K562 (cell line): ENCODE measurements at regions not wholly inside any gene's neighbourhood (a gene's known extent, or its start where the extent isn't known, plus 50 kb on each side); places are given as distances from the start of the nearest gene placed in this dataset.

Experiments
- ATAC-seq: fragments of 200-7000 bp; cut with Tn5 transposase; 3 replicates; pipeline ENCODE4 v1.9.1; 2020; ENCODE audit warnings: moderate library complexity
- BruUV-seq: library from RNA; stranded (reverse); fragments of 400-500 nt; replicated peaks from 2 replicates; lab custom pipeline; 2021; lab: Mats Ljungman, UMichigan
- CTCF ChIA-PET: fragments of 300-600 bp; formaldehyde crosslinking; extraction: SDS; loops from one replicate; lab custom pipeline; 2021; ENCODE audit warnings: low intra/inter-chr PET ratio; lab: Yijun Ruan, JAX
- POLR2A ChIA-PET: fragments of 300-600, 350-650 bp; sonication (Branson Sonifier 250); formaldehyde crosslinking; extraction: SDS; loops from one replicate; lab custom pipeline; 2021; ENCODE audit warnings: antibody characterized with exemption, inconsistent platforms; lab: Yijun Ruan, JAX
- DNase-seq, 4 experiments: peaks; one replicate each; pipeline versions ENCODE4 v3.0.0 to v3.0.0-alpha.2; 2011 to 2018; ENCODE audit warnings: low spot score in 3 of 4, mixed read lengths in 3 of 4; ENCODE audit errors: extremely low read depth in 1 of 4
- FAIRE-seq: peaks from 2 replicates; lab custom pipeline; 2011; peaks lifted over from hg19 to GRCh38; lab: Jason Lieb, UNC
- H2AFZ ChIP-seq: 2 replicates; pipeline ENCODE4 v1.6.0; 2011; ENCODE audit warnings: low read depth, low read length, control low read depth, inconsistent platforms
- H3K27ac ChIP-seq: fragments of 200-600 bp; 3 replicates; pipeline ENCODE4 v1.8.0; 2011; ENCODE audit warnings: low read depth, mild to moderate bottlenecking, control low read depth, inconsistent platforms, low read length, moderate library complexity, mixed read lengths; ENCODE audit errors: extremely low read depth
- H3K27me3 ChIP-seq, 2 experiments: fragments of 300-600 bp in 1 of 2; 2 replicates in 1 of 2; 3 replicates in 1 of 2; pipeline versions ENCODE4 v1.6.0 to v1.8.0; 2011; ENCODE audit warnings: inconsistent platforms in 2 of 2, low read length in 2 of 2, mild to moderate bottlenecking in 1 of 2, mixed read lengths in 1 of 2, moderate library complexity in 1 of 2; ENCODE audit not compliant: control insufficient read depth in 2 of 2, insufficient read depth in 2 of 2
- H3K36me3 ChIP-seq: fragments of 300-600 bp; 3 replicates; pipeline ENCODE4 v1.8.0; 2011; ENCODE audit warnings: mild to moderate bottlenecking, low read length, inconsistent platforms; ENCODE audit not compliant: control insufficient read depth, insufficient read depth
- H3K4me1 ChIP-seq, 2 experiments: fragments of 200-600 bp in 1 of 2; replicated peaks in 1 of 2; 2 replicates in 1 of 2; 3 replicates in 1 of 2; pipeline versions ENCODE4 v1.5.1 to v1.8.0; 2011; ENCODE audit warnings: inconsistent platforms in 2 of 2, low read length in 2 of 2, mild to moderate bottlenecking in 1 of 2, mixed read lengths in 1 of 2, moderate library complexity in 1 of 2; ENCODE audit not compliant: control insufficient read depth in 2 of 2, insufficient read depth in 2 of 2
- H3K4me2 ChIP-seq: 2 replicates; pipeline ENCODE4 v1.6.1; 2011; ENCODE audit warnings: low read length, control low read depth, inconsistent platforms, mixed read lengths; ENCODE audit not compliant: insufficient read depth
- H3K4me3 ChIP-seq: fragments of 200-600 bp; sonication (generic), shearing (Covaris generic); 2 replicates; pipeline ENCODE4 v1.5.1; 2016; ENCODE audit warnings: control low read depth, inconsistent platforms
- H3K79me2 ChIP-seq: fragments of 200-600 bp; 3 replicates; pipeline ENCODE4 v1.8.0; 2011; ENCODE audit warnings: low read length, inconsistent platforms; ENCODE audit not compliant: control insufficient read depth, insufficient read depth
- H3K9ac ChIP-seq, 2 experiments: 2 replicates each; pipeline versions ENCODE4 v1.6.0 to v1.6.1; 2011; ENCODE audit warnings: low read depth in 2 of 2, low read length in 2 of 2, control low read depth in 1 of 2, inconsistent platforms in 1 of 2, mild to moderate bottlenecking in 1 of 2, mixed read lengths in 1 of 2; ENCODE audit not compliant: insufficient read depth in 1 of 2
- H3K9me1 ChIP-seq: one replicate; pipeline ENCODE4 v1.6.0; 2011; ENCODE audit warnings: inconsistent platforms, mild to moderate bottlenecking, low read length, moderate library complexity; ENCODE audit not compliant: control insufficient read depth, insufficient read depth
- H3K9me3 ChIP-seq: replicated peaks from 2 replicates; pipeline ENCODE4 v1.5.1; 2011; ENCODE audit warnings: low read depth, low read length, inconsistent platforms; ENCODE audit not compliant: control insufficient read depth, insufficient read depth
- H4K20me1 ChIP-seq: replicated peaks from 2 replicates; pipeline ENCODE4 v1.6.1; 2011; ENCODE audit warnings: low read length, inconsistent platforms, mixed read lengths; ENCODE audit not compliant: control insufficient read depth, insufficient read depth
- ATF2 ChIP-seq: sonication (generic); formaldehyde crosslinking; IDR thresholded peaks from 2 replicates; pipeline ENCODE4 v1.8.1; 2022; ENCODE audit warnings: missing genetic modification reagents
- CBFA2T3 ChIP-seq: fragments of 450-650 bp; IDR thresholded peaks from 2 replicates; pipeline ENCODE4 v1.6.1; 2017
- CBFB ChIP-seq: sonication (generic); formaldehyde crosslinking; IDR thresholded peaks from 2 replicates; pipeline ENCODE4 v1.4.0; 2020; ENCODE audit warnings: mild to moderate bottlenecking, missing genetic modification reagents
- CBX5 ChIP-seq: IDR thresholded peaks from 2 replicates; pipeline ENCODE4 v1.6.1; 2014; ENCODE audit warnings: low read depth, borderline replicate concordance
- ETS2 ChIP-seq: IDR thresholded peaks from 2 replicates; pipeline ENCODE4 v1.6.1; 2016; ENCODE audit warnings: borderline replicate concordance, missing genetic modification characterization, mild to moderate bottlenecking, moderate library complexity, missing compliant biosample characterization; ENCODE audit not compliant: poor library complexity, severe bottlenecking
- HNRNPL ChIP-seq: fragments of 200-400 bp; formaldehyde crosslinking; IDR thresholded peaks from 2 replicates; pipeline ENCODE4 v1.6.1; 2017; ENCODE audit warnings: low read depth, mild to moderate bottlenecking, low read length
- KDM1A ChIP-seq, 2 experiments: fragments of 450-650 bp; IDR thresholded peaks; 2 replicates each; pipeline ENCODE4 v1.6.1; 2016; ENCODE audit warnings: mild to moderate bottlenecking in 2 of 2
- NFE2 ChIP-seq: IDR thresholded peaks from 2 replicates; pipeline ENCODE4 v1.6.1; 2014; ENCODE audit warnings: antibody characterized with exemption, low read depth
- PPARD ChIP-seq: fragments of 250-450 bp; sonication (Bioruptor Pico); IDR thresholded peaks from 2 replicates; pipeline ENCODE4 v1.8.0; 2022; ENCODE audit warnings: inconsistent platforms, mild to moderate bottlenecking, moderate library complexity
- SMC3 ChIP-seq: conservative IDR thresholded peaks from 2 replicates; pipeline ENCODE4 v1.6.1; 2011; ENCODE audit warnings: low read depth, low read length, improper control_type of control experiment; ENCODE audit not compliant: insufficient read depth
- TAF7 ChIP-seq: fragments of 450-650 bp; IDR thresholded peaks from 2 replicates; pipeline ENCODE4 v1.6.1; 2016; ENCODE audit warnings: missing genetic modification characterization, missing compliant biosample characterization
- ZBTB43 ChIP-seq: sonication (generic); formaldehyde crosslinking; IDR thresholded peaks from 2 replicates; pipeline ENCODE4 v1.8.0; 2023; ENCODE audit warnings: mild to moderate bottlenecking, missing genetic modification reagents
- ZNF280B ChIP-seq: fragments of 250-450 bp; sonication (Bioruptor Pico); IDR thresholded peaks from 2 replicates; pipeline ENCODE4 v1.5.1; 2021; ENCODE audit warnings: mild to moderate bottlenecking
- ZNF589 ChIP-seq: fragments of 200-800 bp; sonication (Bioruptor generic); IDR thresholded peaks from 2 replicates; pipeline ENCODE4 v1.6.1; 2016; ENCODE audit warnings: low read depth, missing genetic modification characterization, missing compliant biosample characterization
- WGBS: fragments of 100-300 bp; shearing (Covaris generic); methylation state at CpG from one replicate; pipeline ENCODE4 v1.1.6; 2016; ENCODE audit warnings: low coverage, mixed read lengths; ENCODE audit not compliant: insufficient coverage; ENCODE audit errors: missing lambda C conversion rate; 5-methylcytosine and 5-hydroxymethylcytosine counted together
- in situ Hi-C: fragments of 300-500 bp; cut with MboI; formaldehyde crosslinking; loops from 4 replicates; pipeline ENCODE4 v1.15.0; 2018; ENCODE audit warnings: inconsistent platforms, mixed read lengths
- intact Hi-C: fragments of 100-400 bp; cut with micrococcal nuclease; formaldehyde crosslinking; loops from 2 replicates; pipeline ENCODE4 v1.14.2; 2022

- TF ChIP-seq PPARD (CRISPR knock-in tag) (no peak), ZNF589 (CRISPR knock-in tag) (no peak), CBFA2T3 (no peak), NFE2 (no peak), CBX5 (no peak), HNRNPL (no peak), TAF7 (tag) (no peak), KDM1A (IDR thresholded peaks at IDR 0.05) (no peak), ETS2 (tag) (no peak)
- Histone ChIP-seq H3K27ac (no peak overlapping the region), H3K36me3 (no peaks in the 10 kb centered on the region), H3K79me2 (no peaks in the 10 kb centered on the region), H3K9me3 (0 out of 2 replicates have a peak, but pooled peaks cover 2% of the 10 kb centered on the region), H3K4me3 (no peak overlapping the region), H3K9me1 (no peaks in the 10 kb centered on the region), H3K27me3 (no peaks in the 10 kb centered on the region), H3K9ac (no peak overlapping the region), H2AFZ (no peak overlapping the region), H3K4me1 (no peaks in the 10 kb centered on the region), H4K20me1 (no peaks in the 10 kb centered on the region), H3K4me2 (no peak overlapping the region)
- ChIA-PET POLR2A (no interaction called here), CTCF (no interaction called here)
- no peak for FAIRE-seq
- intact Hi-C loops, result no loop called here
- no peak for ATAC-seq
- in situ Hi-C loops, result no loop called here
- no peak for DNase-seq
- BruUV-seq, result no TSS peak
- 6% methylated on average over 4 of the region's 4 CpGs for whole genome bisulfite sequencing
Observed at GRCh38 chr5:97365918-97366317, 182.9 kb upstream of the RIOK2 start.

GRCh38 chr5:97375959-97376358 lies 192.9 kb upstream of the RIOK2 start:
- Histone ChIP-seq H3K27me3 (no peaks in the 10 kb centered on the region), H3K9me1 (no peaks in the 10 kb centered on the region), H2AFZ (no peak overlapping the region), H3K79me2 (no peaks in the 10 kb centered on the region), H3K4me1 (no peaks in the 10 kb centered on the region), H3K4me2 (no peak overlapping the region), H3K27ac (no peak overlapping the region), H3K36me3 (no peaks in the 10 kb centered on the region), H3K9ac (no peak overlapping the region), H3K4me3 (no peak overlapping the region), H4K20me1 (no peaks in the 10 kb centered on the region), H3K9me3 (no peaks in the 10 kb centered on the region)
- DNase-seq (no peak), FAIRE-seq (no peak), ATAC-seq (no peak)
- in situ Hi-C loops, result no loop called here
- intact Hi-C loops, result no loop called here
- POLR2A ChIA-PET, result no interaction called here
- BruUV-seq, result no TSS peak
- CTCF ChIA-PET, result no interaction called here
- TF ChIP-seq ZBTB43, result no peak
- no peak for TF ChIP-seq SMC3
- TF ChIP-seq CBFB, result no peak
- no peak for TF ChIP-seq ATF2 (CRISPR knock-in tag)
- TF ChIP-seq ZNF280B (CRISPR knock-in tag), result no peak
